BLaER1 (cell line): ENCODE measurements at regions not wholly inside any gene's neighbourhood (a gene's known extent, or its start where the extent isn't known, plus 50 kb on each side); places are given as distances from the start of the nearest gene placed in this dataset.

Experiments
- H3K27ac ChIP-seq: shearing (Covaris generic); formaldehyde crosslinking; 2 replicates; pipeline ENCODE4 v1.8.1; 2022
- H3K27me3 ChIP-seq: shearing (Covaris generic); formaldehyde crosslinking; 2 replicates; pipeline ENCODE4 v1.8.1; 2022
- H3K36me3 ChIP-seq: shearing (Covaris generic); formaldehyde crosslinking; 2 replicates; pipeline ENCODE4 v1.8.1; 2022
- H3K4me1 ChIP-seq: shearing (Covaris generic); formaldehyde crosslinking; 2 replicates; pipeline ENCODE4 v1.8.1; 2022
- H3K4me2 ChIP-seq: shearing (Covaris generic); formaldehyde crosslinking; 2 replicates; pipeline ENCODE4 v1.8.1; 2022
- H3K4me3 ChIP-seq: shearing (Covaris generic); formaldehyde crosslinking; 2 replicates; pipeline ENCODE4 v1.8.1; 2022
- H3K9ac ChIP-seq: shearing (Covaris generic); formaldehyde crosslinking; 2 replicates; pipeline ENCODE4 v1.8.1; 2022
- H3K9me3 ChIP-seq: shearing (Covaris generic); formaldehyde crosslinking; 2 replicates; pipeline ENCODE4 v1.8.1; 2022
- H4K20me1 ChIP-seq: shearing (Covaris generic); formaldehyde crosslinking; 2 replicates; pipeline ENCODE4 v1.8.1; 2022
- Cebpa-rat ChIP-seq: shearing (Covaris generic); IDR thresholded peaks from 2 replicates; pipeline ENCODE4 v1.8.1; 2022

DNA sequence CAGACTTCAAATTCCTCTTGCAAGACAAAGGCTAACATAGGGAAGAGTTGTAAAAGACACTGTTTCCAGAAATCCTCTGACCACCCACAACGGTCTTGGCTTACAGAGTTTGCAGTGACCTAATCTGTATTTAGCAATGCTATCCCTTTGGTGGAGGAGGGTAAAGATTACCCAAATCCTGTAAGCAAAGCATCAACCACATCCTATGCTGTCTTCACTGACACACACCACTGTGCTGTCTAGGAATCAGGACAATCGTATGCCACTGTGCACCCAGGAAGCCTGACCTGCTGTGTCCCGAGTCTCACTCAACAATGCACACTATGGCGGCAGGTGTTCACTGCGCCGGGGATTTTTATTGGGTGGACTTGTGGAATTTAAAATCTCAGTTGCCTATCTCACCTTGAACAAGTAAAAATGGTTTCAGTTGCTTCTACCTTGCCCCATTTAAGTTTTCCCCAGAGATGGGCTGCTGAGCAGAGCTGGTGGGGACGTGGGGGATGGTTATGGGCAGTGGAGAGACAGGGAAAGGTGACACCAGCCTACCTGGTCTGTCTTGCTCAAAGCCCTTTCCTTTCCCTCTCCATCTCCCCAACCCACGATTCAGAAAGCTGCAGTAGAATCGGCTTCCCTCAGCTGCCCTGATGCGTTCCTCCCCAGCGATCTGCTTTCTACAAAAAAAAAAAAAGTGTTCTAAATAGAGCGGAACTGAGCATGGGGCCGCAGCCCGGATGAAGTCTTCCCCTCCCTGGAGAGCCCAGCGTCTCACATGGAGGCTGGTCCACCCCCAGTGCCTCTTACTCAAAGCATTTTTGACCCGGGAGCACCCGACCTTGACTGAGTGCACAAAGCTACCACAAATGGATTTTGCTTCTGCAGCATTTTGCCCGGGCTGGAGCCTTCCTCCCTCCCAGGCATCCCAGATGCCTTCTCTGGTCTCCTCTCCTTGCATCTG is 271.5 kb downstream of the SOX9 start:
- Histone ChIP-seq H3K4me2 (peak overlapping the region; percentile 97), H3K4me1 (peaks cover 82% of the 10 kb centered on the region), H3K4me3 (peak overlapping the region; percentile 53), H3K9ac (peak overlapping the region; percentile 35; the same call in 1 of the 2 replicates), H3K27ac (peak overlapping the region; percentile 48; the same call in 1 of the 2 replicates), H3K36me3 (no peaks in the 10 kb centered on the region), H4K20me1 (peaks cover 11% of the 10 kb centered on the region; the same call in 1 of the 2 replicates), H3K9me3 (no peaks in the 10 kb centered on the region), H3K27me3 (no peaks in the 10 kb centered on the region)
- TF ChIP-seq Cebpa-rat: no peak

- H3K4me2 ChIP-seq: peak overlapping the region; percentile 97
- peaks cover 70% of the 10 kb centered on the region for H3K4me1 ChIP-seq
- H3K4me3 ChIP-seq: no peak overlapping the region
These were observed 272.7 kb downstream of the SOX9 start for GRCh38 chr17:72393553-72393952.

DNA sequence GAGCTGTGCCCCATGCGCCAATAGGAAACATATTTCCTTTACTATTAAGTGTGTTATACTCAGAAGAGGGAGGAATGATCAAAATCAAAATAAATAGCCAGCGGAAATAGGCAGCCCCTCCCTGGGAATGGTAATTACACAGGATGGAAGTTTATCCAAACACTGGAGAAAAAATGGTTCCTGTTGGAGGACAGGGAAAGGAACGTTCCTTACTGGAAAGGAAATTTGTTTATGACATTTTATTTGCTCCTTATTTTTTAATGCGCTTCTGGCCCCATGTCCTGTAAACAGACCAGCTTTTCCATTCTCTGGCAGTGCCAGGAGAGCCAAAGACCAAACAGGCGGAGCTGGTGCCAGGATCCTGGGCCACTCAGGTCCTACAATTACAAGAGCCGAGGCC is 273.7 kb downstream of the SOX9 start:
- H3K9me3 ChIP-seq: no peaks in the 10 kb centered on the region
- TF ChIP-seq Cebpa-rat: no peak
- H3K4me1 ChIP-seq: peaks cover 60% of the 10 kb centered on the region
- no peaks in the 10 kb centered on the region for H3K36me3 ChIP-seq
- no peak overlapping the region for H3K27ac ChIP-seq
- H3K4me3 ChIP-seq: no peak overlapping the region
- no peak overlapping the region for H3K9ac ChIP-seq
- H4K20me1 ChIP-seq: peaks cover 11% of the 10 kb centered on the region; the same call in 1 of the 2 replicates
- no peaks in the 10 kb centered on the region for H3K27me3 ChIP-seq
- H3K4me2 ChIP-seq: peak overlapping the region; percentile 97

More at GRCh38 chr17:72393553-72393952, 272.7 kb downstream of the SOX9 start:
- no peak for TF ChIP-seq Cebpa-rat
- no peaks in the 10 kb centered on the region for H3K27me3 ChIP-seq
- no peaks in the 10 kb centered on the region for H3K9me3 ChIP-seq
- no peak overlapping the region for H3K9ac ChIP-seq
- no peak overlapping the region for H3K27ac ChIP-seq
- no peaks in the 10 kb centered on the region for H3K36me3 ChIP-seq
- peaks cover 11% of the 10 kb centered on the region; the same call in 1 of the 2 replicates for H4K20me1 ChIP-seq

DNA sequence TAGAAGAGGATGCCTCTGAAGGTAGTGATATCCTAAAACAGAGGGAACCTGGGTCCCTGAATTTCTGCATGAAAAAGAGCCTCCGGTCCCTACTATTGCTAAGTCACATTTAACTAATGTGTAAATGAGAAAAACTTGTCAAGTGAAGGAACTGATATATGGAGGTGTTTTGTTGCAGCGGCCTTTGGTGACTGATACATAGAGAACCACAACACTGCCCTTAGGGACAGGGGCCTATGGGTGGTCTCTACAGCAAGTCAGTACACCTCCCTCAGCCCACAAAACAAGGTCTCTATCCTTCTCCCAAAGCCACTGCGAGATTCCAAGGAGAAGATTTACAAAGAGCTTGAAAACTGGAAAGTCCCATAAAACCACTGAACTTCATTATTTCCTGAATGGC is 275.3 kb downstream of the SOX9 start:
- Histone ChIP-seq H3K9ac (no peak overlapping the region), H3K9me3 (no peaks in the 10 kb centered on the region), H3K4me1 (peaks cover 44% of the 10 kb centered on the region), H3K4me2 (no peak overlapping the region), H3K27me3 (no peaks in the 10 kb centered on the region), H3K27ac (no peak overlapping the region), H3K4me3 (no peak overlapping the region), H3K36me3 (no peaks in the 10 kb centered on the region), H4K20me1 (peaks cover 11% of the 10 kb centered on the region; the same call in 1 of the 2 replicates)
- no peak for TF ChIP-seq Cebpa-rat

DNA sequence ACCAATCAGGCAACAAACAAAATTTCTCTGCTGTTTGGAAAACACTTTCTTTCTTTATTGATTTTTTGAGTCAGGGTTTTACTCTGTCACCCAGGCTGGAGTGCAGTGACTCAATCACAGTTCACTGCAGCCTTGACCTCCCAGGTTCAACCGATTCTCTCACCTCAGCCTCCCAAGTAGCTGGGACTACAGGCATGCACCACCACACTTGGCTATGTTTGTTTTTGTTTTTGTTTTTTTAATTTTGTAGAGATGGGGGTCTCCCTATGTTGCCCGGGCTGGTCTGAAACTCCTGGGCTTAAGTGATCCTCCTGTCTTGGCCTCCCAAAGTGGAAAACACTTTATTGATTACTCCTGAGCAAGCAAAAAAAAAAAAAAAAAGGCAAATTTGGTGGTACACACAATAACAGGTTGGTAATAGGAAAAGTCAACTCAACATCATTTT is 276.4 kb downstream of the SOX9 start:
- H3K27ac ChIP-seq: no peak overlapping the region
- H3K4me2 ChIP-seq: no peak overlapping the region

GRCh38 chr17:72397687-72398086 is 276.9 kb downstream of the SOX9 start:
- Histone ChIP-seq H3K4me1 (peaks cover 30% of the 10 kb centered on the region), H3K9me3 (no peaks in the 10 kb centered on the region), H3K36me3 (no peaks in the 10 kb centered on the region), H3K9ac (no peak overlapping the region), H4K20me1 (no peaks in the 10 kb centered on the region), H3K27ac (no peak overlapping the region), H3K27me3 (no peaks in the 10 kb centered on the region), H3K4me3 (no peak overlapping the region), H3K4me2 (no peak overlapping the region)
- no peak for TF ChIP-seq Cebpa-rat

More for the DNA sequence above, 276.4 kb downstream of the SOX9 start:
- Histone ChIP-seq H3K9me3 (no peaks in the 10 kb centered on the region), H3K4me1 (peaks cover 33% of the 10 kb centered on the region), H3K36me3 (no peaks in the 10 kb centered on the region), H3K27me3 (no peaks in the 10 kb centered on the region), H3K4me3 (no peak overlapping the region), H4K20me1 (peaks cover 2% of the 10 kb centered on the region; the same call in 1 of the 2 replicates), H3K9ac (no peak overlapping the region)
- no peak for TF ChIP-seq Cebpa-rat

GRCh38 chr17:72399023-72399607 is 278.3 kb downstream of the SOX9 start:
- no peaks in the 10 kb centered on the region for H3K36me3 ChIP-seq
- H3K27ac ChIP-seq: no peak overlapping the region
- H3K4me1 ChIP-seq: peaks cover 16% of the 10 kb centered on the region
- H3K27me3 ChIP-seq: no peaks in the 10 kb centered on the region
- H4K20me1 ChIP-seq: no peaks in the 10 kb centered on the region
- H3K9me3 ChIP-seq: no peaks in the 10 kb centered on the region
- no peak overlapping the region for H3K4me2 ChIP-seq
- H3K9ac ChIP-seq: no peak overlapping the region
- TF ChIP-seq Cebpa-rat: no peak
- no peak overlapping the region for H3K4me3 ChIP-seq

GRCh38 chr17:72399608-72400487 is 279.0 kb downstream of the SOX9 start:
- H3K4me1 ChIP-seq: peaks cover 8% of the 10 kb centered on the region
- H3K27ac ChIP-seq: no peak overlapping the region
- H3K36me3 ChIP-seq: no peaks in the 10 kb centered on the region
- no peaks in the 10 kb centered on the region for H3K9me3 ChIP-seq
- TF ChIP-seq Cebpa-rat: no peak
- no peak overlapping the region for H3K4me3 ChIP-seq
- H3K4me2 ChIP-seq: no peak overlapping the region
- H3K27me3 ChIP-seq: no peaks in the 10 kb centered on the region
- no peaks in the 10 kb centered on the region for H4K20me1 ChIP-seq
- H3K9ac ChIP-seq: no peak overlapping the region

DNA sequence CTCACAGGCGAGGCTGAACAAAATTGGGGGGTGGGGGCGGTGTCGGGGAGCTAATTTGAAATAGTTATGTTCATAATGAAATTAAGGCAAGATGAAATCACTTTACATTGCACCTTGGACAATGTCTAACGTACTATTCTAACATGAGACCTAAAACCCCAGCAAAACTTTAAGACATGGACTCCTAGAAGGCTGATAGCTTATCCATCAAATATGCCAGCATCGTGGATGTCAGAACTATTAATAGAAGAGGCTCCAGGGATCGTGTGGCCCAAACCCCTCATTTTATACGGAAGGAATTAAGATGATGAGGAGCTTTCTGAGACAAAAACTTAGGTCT is 279.6 kb downstream of the SOX9 start:
- Histone ChIP-seq H3K4me3 (no peak overlapping the region), H3K4me2 (no peak overlapping the region), H3K9me3 (no peaks in the 10 kb centered on the region), H3K27ac (no peak overlapping the region), H4K20me1 (no peaks in the 10 kb centered on the region), H3K36me3 (no peaks in the 10 kb centered on the region), H3K27me3 (no peaks in the 10 kb centered on the region), H3K4me1 (peaks cover 3% of the 10 kb centered on the region; the same call in 1 of the 2 replicates), H3K9ac (no peak overlapping the region)
- TF ChIP-seq Cebpa-rat: no peak
